RWPE1 (cell line): ENCODE measurements at regions not wholly inside any gene's neighbourhood (a gene's known extent, or its start where the extent isn't known, plus 50 kb on each side); places are given as distances from the start of the nearest gene placed in this dataset.

Experiments used
- CTCF ChIA-PET: fragments of 350-600 bp; sonication (Branson Sonifier 250); formaldehyde crosslinking; extraction: SDS; loops from one replicate; lab custom pipeline; 2021; lab: Yijun Ruan, JAX
- POLR2A ChIA-PET: fragments of 400-600 bp; formaldehyde crosslinking; extraction: SDS; loops from one replicate; lab custom pipeline; 2020; ENCODE audit warnings: antibody characterized with exemption; ENCODE audit not compliant: low non-redundant PET; lab: Yijun Ruan, JAX
- DNase-seq: peaks from one replicate; pipeline ENCODE4 v3.0.0; 2012; ENCODE audit warnings: low spot score
- H3K27ac ChIP-seq: fragments of 450-650 bp; 2 replicates; pipeline ENCODE4 v1.5.1; 2017
- CTCF ChIP-seq: fragments of 450-650 bp; conservative IDR thresholded peaks from 2 replicates; pipeline ENCODE4 v1.5.1; 2017; ENCODE audit warnings: low read depth, mild to moderate bottlenecking

- ChIA-PET CTCF (interaction anchor here (0.7 kb wide), 1 partner anchor 40 kb away, joined by 3 read pairs; no protein-coding TSS in a partner anchor), POLR2A (no interaction called here)
Observed at GRCh38 chr6:150766201-150766997, 99.1 kb upstream of the MTHFD1L start.

GRCh38 chr6:150767161-150767560 lies 98.3 kb upstream of the MTHFD1L start:
- CTCF ChIA-PET, result interaction anchor here (0.7 kb wide), 1 partner anchor 41 kb away, joined by 3 read pairs; no protein-coding TSS in a partner anchor

More at GRCh38 chr6:150766201-150766997, 99.1 kb upstream of the MTHFD1L start:
- TF ChIP-seq CTCF, result no peak
- DNase-seq, result no peak
- no peak overlapping the region for H3K27ac ChIP-seq

GRCh38 chr6:150767571-150768018 lies 97.9 kb upstream of the MTHFD1L start:
- POLR2A ChIA-PET, result no interaction called here
- no peak overlapping the region for H3K27ac ChIP-seq
- CTCF ChIA-PET, result no interaction called here
- TF ChIP-seq CTCF, result no peak
- DNase-seq, result no peak

More at GRCh38 chr6:150767161-150767560, 98.3 kb upstream of the MTHFD1L start:
- no peak overlapping the region for H3K27ac ChIP-seq
- no peak for TF ChIP-seq CTCF
- no peak for DNase-seq
- POLR2A ChIA-PET, result no interaction called here

GRCh38 chr6:150770637-150771036 lies 94.9 kb upstream of the MTHFD1L start:
- TF ChIP-seq CTCF, result no peak
- ChIA-PET POLR2A (no interaction called here), CTCF (interaction anchor here (0.6 kb wide), 1 partner anchor 498 kb away, joined by 3 read pairs; no protein-coding TSS in a partner anchor)
- no peak for DNase-seq
- H3K27ac ChIP-seq, result no peak overlapping the region

- H3K27ac ChIP-seq, result no peak overlapping the region
- POLR2A ChIA-PET, result no interaction called here
Observed at GRCh38 chr6:150773969-150774368, 91.5 kb upstream of the MTHFD1L start.

More at GRCh38 chr6:150773969-150774368, 91.5 kb upstream of the MTHFD1L start:
- no peak for DNase-seq
- no peak for TF ChIP-seq CTCF
- CTCF ChIA-PET, result interaction anchor here (0.7 kb wide), 1 partner anchor 11 kb away, joined by 5 read pairs; no protein-coding TSS in a partner anchor
